Smooth muscle cell (in vitro differentiated cells): ENCODE measurements at regions not wholly inside any gene's neighbourhood (a gene's known extent, or its start where the extent isn't known, plus 50 kb on each side); places are given as distances from the start of the nearest gene placed in this dataset.

ENCODE experiments used
- DNase-seq: peaks from one replicate; lab custom pipeline; 2025; ENCODE audit not compliant: unreplicated experiment; lab: John Stamatoyannopoulos, UW
- H2AFZ ChIP-seq: fragments of 200-600 bp; sonication (generic); 2 replicates; pipeline ENCODE4 v1.6.0; 2016; ENCODE audit warnings: antibody characterized with exemption, low read depth, mild to moderate bottlenecking
- H3F3A ChIP-seq: fragments of 200-600 bp; sonication (generic); 2 replicates; pipeline ENCODE4 v1.6.0; 2017; ENCODE audit warnings: antibody characterized with exemption, low read depth
- H3K27ac ChIP-seq: fragments of 200-600 bp; sonication (generic); 2 replicates; pipeline ENCODE4 v1.5.1; 2016; ENCODE audit warnings: low read depth, mild to moderate bottlenecking
- H3K27me3 ChIP-seq: fragments of 200-600 bp; sonication (generic); 2 replicates; pipeline ENCODE4 v1.6.1; 2016; ENCODE audit warnings: low read depth, mild to moderate bottlenecking
- H3K36me3 ChIP-seq: fragments of 200-600 bp; sonication (generic); 2 replicates; pipeline ENCODE4 v1.5.1; 2016; ENCODE audit warnings: low read depth
- H3K4me1 ChIP-seq: fragments of 200-600 bp; sonication (generic); 2 replicates; pipeline ENCODE4 v1.5.1; 2016; ENCODE audit warnings: low read depth
- H3K4me2 ChIP-seq: fragments of 200-600 bp; sonication (generic); 2 replicates; pipeline ENCODE4 v1.6.0; 2016; ENCODE audit warnings: mild to moderate bottlenecking
- H3K4me3 ChIP-seq: fragments of 200-600 bp; sonication (generic); 2 replicates; pipeline ENCODE4 v1.5.1; 2016; ENCODE audit warnings: mild to moderate bottlenecking
- H3K79me2 ChIP-seq: fragments of 200-600 bp; sonication (generic); 2 replicates; pipeline ENCODE4 v1.6.0; 2016; ENCODE audit warnings: low read depth, mild to moderate bottlenecking
- H3K9ac ChIP-seq: fragments of 200-600 bp; sonication (generic); 2 replicates; pipeline ENCODE4 v1.6.0; 2016; ENCODE audit warnings: low read depth
- H3K9me3 ChIP-seq: fragments of 200-600 bp; sonication (generic); replicated peaks from 2 replicates; pipeline ENCODE4 v1.5.1; 2016; ENCODE audit warnings: low read depth
- H4K20me1 ChIP-seq: fragments of 200-600 bp; sonication (generic); 2 replicates; pipeline ENCODE4 v1.6.0; 2016; ENCODE audit warnings: low read depth
- CTCF ChIP-seq: fragments of 200-600 bp; sonication (generic); IDR thresholded peaks from 2 replicates; pipeline ENCODE4 v1.5.1; 2017; ENCODE audit warnings: borderline replicate concordance, mild to moderate bottlenecking, antibody characterized with exemption; ENCODE audit not compliant: insufficient read depth, poor library complexity, severe bottlenecking
- WGBS: methylation state at CpG from one replicate; pipeline ENCODE4 v1.1.7; 2016; ENCODE audit warnings: low lambda C conversion rate; 5-methylcytosine and 5-hydroxymethylcytosine counted together

- Histone ChIP-seq H3K9me3 (no peaks in the 10 kb centered on the region), H3K27ac (no peak overlapping the region), H3K9ac (no peak overlapping the region), H3K4me1 (peaks cover 7% of the 10 kb centered on the region), H3K4me2 (no peak overlapping the region), H3K4me3 (no peak overlapping the region), H3K79me2 (peaks cover 3% of the 10 kb centered on the region), H3F3A (no peaks in the 10 kb centered on the region), H3K27me3 (no peaks in the 10 kb centered on the region), H3K36me3 (no peaks in the 10 kb centered on the region), H4K20me1 (no peaks in the 10 kb centered on the region), H2AFZ (no peak overlapping the region)
- 95% methylated on average over 3 of the region's 3 CpGs for WGBS
- no peak for DNase-seq
- TF ChIP-seq CTCF: no peak
These were observed 115.6 kb upstream of the KIF26B start for GRCh38 chr1:245039196-245039595.

GRCh38 chr1:245036102-245036501, 118.7 kb upstream of the KIF26B start:
- H3K36me3 ChIP-seq: no peaks in the 10 kb centered on the region
- no peak overlapping the region for H2AFZ ChIP-seq
- H3K9ac ChIP-seq: no peak overlapping the region
- H3K9me3 ChIP-seq: no peaks in the 10 kb centered on the region
- H3K4me1 ChIP-seq: no peaks in the 10 kb centered on the region
- H3K4me2 ChIP-seq: no peak overlapping the region
- H3K27me3 ChIP-seq: no peaks in the 10 kb centered on the region
- H4K20me1 ChIP-seq: no peaks in the 10 kb centered on the region
- no peak overlapping the region for H3K27ac ChIP-seq
- no peak for TF ChIP-seq CTCF
- H3K79me2 ChIP-seq: peaks cover 3% of the 10 kb centered on the region
- 100% methylated on average over 1 of the region's 1 CpG for WGBS
- H3F3A ChIP-seq: no peaks in the 10 kb centered on the region
- no peak overlapping the region for H3K4me3 ChIP-seq
- no peak for DNase-seq

GRCh38 chr1:245031041-245031440, 123.7 kb upstream of the KIF26B start:
- Histone ChIP-seq H3K79me2 (no peaks in the 10 kb centered on the region), H3K4me2 (no peak overlapping the region), H4K20me1 (no peaks in the 10 kb centered on the region), H3F3A (no peaks in the 10 kb centered on the region), H3K4me3 (no peak overlapping the region), H3K36me3 (no peaks in the 10 kb centered on the region), H3K9me3 (no peaks in the 10 kb centered on the region), H3K4me1 (no peaks in the 10 kb centered on the region), H3K27ac (no peak overlapping the region), H3K27me3 (no peaks in the 10 kb centered on the region), H2AFZ (no peak overlapping the region), H3K9ac (no peak overlapping the region)
- no peak for TF ChIP-seq CTCF
- WGBS: 89% methylated on average over 3 of the region's 3 CpGs
- DNase-seq: no peak

- no peaks in the 10 kb centered on the region for H3F3A ChIP-seq
- H3K36me3 ChIP-seq: no peaks in the 10 kb centered on the region
- no peak overlapping the region for H3K9ac ChIP-seq
- no peaks in the 10 kb centered on the region for H3K27me3 ChIP-seq
- H3K4me1 ChIP-seq: no peaks in the 10 kb centered on the region
- no peak overlapping the region for H2AFZ ChIP-seq
- WGBS: 90% methylated on average over 3 of the region's 3 CpGs
- H3K9me3 ChIP-seq: no peaks in the 10 kb centered on the region
- no peak overlapping the region for H3K27ac ChIP-seq
- no peak overlapping the region for H3K4me2 ChIP-seq
- DNase-seq: no peak
- no peaks in the 10 kb centered on the region for H3K79me2 ChIP-seq
- H3K4me3 ChIP-seq: no peak overlapping the region
- TF ChIP-seq CTCF: no peak
- H4K20me1 ChIP-seq: no peaks in the 10 kb centered on the region
These were observed 128.5 kb upstream of the KIF26B start for GRCh38 chr1:245026247-245026646.
